IMR-90 (cell line): ENCODE measurements at regions not wholly inside any gene's neighbourhood (a gene's known extent, or its start where the extent isn't known, plus 50 kb on each side); places are given as distances from the start of the nearest gene placed in this dataset.

Experiments
- ATAC-seq: fragments of 200-7000 bp; cut with Tn5 transposase; 2 replicates; pipeline ENCODE4 v1.9.1; 2020; ENCODE audit warnings: low read depth, mild to moderate bottlenecking, moderate library complexity
- BruUV-seq: library from RNA; stranded (reverse); fragments of 400-500 nt; replicated peaks from 2 replicates; lab custom pipeline; 2021; lab: Mats Ljungman, UMichigan
- CTCF ChIA-PET: fragments of 300-600 bp; formaldehyde crosslinking; extraction: SDS; loops from one replicate; lab custom pipeline; 2021; ENCODE audit warnings: antibody characterized with exemption; lab: Yijun Ruan, JAX
- POLR2A ChIA-PET: fragments of 300-600 bp; sonication (Branson Sonifier 250); formaldehyde crosslinking; loops from one replicate; lab custom pipeline; 2022; ENCODE audit warnings: antibody characterized with exemption; ENCODE audit not compliant: unreplicated experiment; lab: Charles Lee
- DNase-seq: peaks from one replicate; pipeline ENCODE4 v3.0.0; 2013
- H2AFZ ChIP-seq: replicated peaks from 2 replicates; pipeline ENCODE3; 2013; ENCODE audit warnings: low read length, mild to moderate bottlenecking; ENCODE audit not compliant: poor library complexity
- H2AK5ac ChIP-seq: 2 replicates; pipeline ENCODE4 v1.6.1; 2013; ENCODE audit warnings: low read depth, low read length, inconsistent platforms
- H2AK9ac ChIP-seq: replicated peaks from 2 replicates; pipeline ENCODE3; 2013; ENCODE audit warnings: mild to moderate bottlenecking, low read depth, low read length, moderate library complexity; ENCODE audit not compliant: poor library complexity
- H2BK120ac ChIP-seq: 2 replicates; pipeline ENCODE4 v1.6.1; 2013; ENCODE audit warnings: low read depth, low read length, inconsistent platforms
- H2BK15ac ChIP-seq: 3 replicates; pipeline ENCODE4 v1.6.1; 2013; ENCODE audit warnings: low read depth, low read length, inconsistent platforms
- H2BK20ac ChIP-seq: 2 replicates; pipeline ENCODE4 v1.6.1; 2013; ENCODE audit warnings: low read depth, mild to moderate bottlenecking, inconsistent platforms, low read length, moderate library complexity
- H2BK5ac ChIP-seq: 2 replicates; pipeline ENCODE4 v1.6.1; 2013; ENCODE audit warnings: mild to moderate bottlenecking, low read depth, low read length, inconsistent platforms; ENCODE audit not compliant: poor library complexity, severe bottlenecking
- H3K14ac ChIP-seq: replicated peaks from 2 replicates; pipeline ENCODE4 v1.6.1; 2013; ENCODE audit warnings: low read depth, low read length, inconsistent platforms
- H3K18ac ChIP-seq: 2 replicates; pipeline ENCODE4 v1.6.1; 2013; ENCODE audit warnings: low read depth, low read length, control low read depth
- H3K23ac ChIP-seq: 2 replicates; pipeline ENCODE4 v1.6.1; 2013; ENCODE audit warnings: low read depth, low read length, inconsistent platforms
- H3K27ac ChIP-seq: 2 replicates; pipeline ENCODE4 v1.5.1; 2013; ENCODE audit warnings: mild to moderate bottlenecking, control low read depth, low read length; ENCODE audit not compliant: insufficient read depth
- H3K27me3 ChIP-seq: 2 replicates; pipeline ENCODE4 v1.6.1; 2013; ENCODE audit warnings: low read length; ENCODE audit not compliant: control insufficient read depth, insufficient read depth
- H3K36me3 ChIP-seq: 2 replicates; pipeline ENCODE4 v1.6.1; 2013; ENCODE audit warnings: low read length, mixed read lengths; ENCODE audit not compliant: control insufficient read depth, insufficient read depth
- H3K4ac ChIP-seq: 2 replicates; pipeline ENCODE4 v1.6.1; 2013; ENCODE audit warnings: low read depth, low read length, inconsistent platforms
- H3K4me1 ChIP-seq: 2 replicates; pipeline ENCODE4 v1.6.1; 2013; ENCODE audit warnings: low read length, mixed read lengths; ENCODE audit not compliant: control insufficient read depth, insufficient read depth
- H3K4me2 ChIP-seq: 2 replicates; pipeline ENCODE4 v1.6.1; 2013; ENCODE audit warnings: low read depth, mild to moderate bottlenecking, control low read depth, low read length, moderate library complexity
- H3K4me3 ChIP-seq: 2 replicates; pipeline ENCODE4 v1.5.1; 2013; ENCODE audit warnings: low read depth, mild to moderate bottlenecking, control low read depth, low read length, moderate library complexity; ENCODE audit not compliant: insufficient read depth
- H3K56ac ChIP-seq: 2 replicates; pipeline ENCODE4 v1.6.1; 2013; ENCODE audit warnings: low read length, inconsistent platforms; ENCODE audit not compliant: insufficient read depth; ENCODE audit errors: extremely low read depth
- H3K79me1 ChIP-seq, 2 experiments: 2 replicates each; pipeline ENCODE4 v1.6.1; 2013; ENCODE audit warnings: low read length in 2 of 2, inconsistent platforms in 1 of 2, low read depth in 1 of 2
- H3K9ac ChIP-seq: 2 replicates; pipeline ENCODE4 v1.6.1; 2013; ENCODE audit warnings: low read depth, low read length, control low read depth
- H3K9me1 ChIP-seq: 2 replicates; pipeline ENCODE4 v1.6.1; 2013; ENCODE audit warnings: low read length, inconsistent platforms; ENCODE audit not compliant: insufficient read depth
- H3K9me3 ChIP-seq: 2 replicates; pipeline ENCODE4 v1.6.1; 2013; ENCODE audit warnings: low read length; ENCODE audit not compliant: control insufficient read depth, insufficient read depth
- H4K20me1 ChIP-seq: 2 replicates; pipeline ENCODE4 v1.6.1; 2013; ENCODE audit warnings: low read length, inconsistent platforms; ENCODE audit not compliant: insufficient read depth
- H4K5ac ChIP-seq: 2 replicates; pipeline ENCODE4 v1.6.1; 2013; ENCODE audit warnings: mild to moderate bottlenecking, low read depth, low read length, control low read depth
- H4K8ac ChIP-seq, 2 experiments: 2 replicates each; pipeline ENCODE4 v1.6.1; 2013; ENCODE audit warnings: low read depth in 2 of 2, low read length in 2 of 2, control low read depth in 1 of 2, inconsistent platforms in 1 of 2
- H4K91ac ChIP-seq: 2 replicates; pipeline ENCODE4 v1.6.1; 2013; ENCODE audit warnings: low read depth, low read length, inconsistent platforms; ENCODE audit not compliant: insufficient read depth
- CEBPB ChIP-seq: IDR thresholded peaks from 2 replicates; pipeline ENCODE4 v1.6.1; 2012; ENCODE audit warnings: low read depth, low read length, improper control_type of control experiment
- ELK1 ChIP-seq: fragments of 150-350 bp; IDR thresholded peaks from 2 replicates; pipeline ENCODE4 v1.6.1; 2016; ENCODE audit warnings: low read depth, mild to moderate bottlenecking, low read length, moderate library complexity, borderline replicate concordance
- FOS ChIP-seq: fragments of 150-350 bp; IDR thresholded peaks from 2 replicates; pipeline ENCODE4 v1.6.1; 2016; ENCODE audit warnings: low read depth, low read length
- MAFK ChIP-seq: IDR thresholded peaks from 2 replicates; pipeline ENCODE4 v1.6.1; 2012; ENCODE audit warnings: low read depth, low read length, improper control_type of control experiment
- MAZ ChIP-seq: IDR thresholded peaks from 2 replicates; pipeline ENCODE4 v1.6.1; 2012; ENCODE audit warnings: low read depth, mild to moderate bottlenecking, low read length, improper control_type of control experiment, moderate library complexity, borderline replicate concordance
- MXI1 ChIP-seq: IDR thresholded peaks from 2 replicates; pipeline ENCODE4 v1.6.1; 2012; ENCODE audit warnings: low read depth, mild to moderate bottlenecking, low read length, moderate library complexity, borderline replicate concordance
- RAD21 ChIP-seq: IDR thresholded peaks from 2 replicates; pipeline ENCODE4 v1.6.1; 2012; ENCODE audit warnings: low read length, improper control_type of control experiment
- RCOR1 ChIP-seq: IDR thresholded peaks from 2 replicates; pipeline ENCODE4 v1.6.1; 2012; ENCODE audit warnings: mild to moderate bottlenecking, low read length, improper control_type of control experiment; ENCODE audit not compliant: insufficient replicate concordance
- USF2 ChIP-seq: fragments of 150-350 bp; IDR thresholded peaks from 2 replicates; pipeline ENCODE4 v1.6.1; 2017; ENCODE audit warnings: mild to moderate bottlenecking, antibody characterized with exemption, low read length, low read depth
- WGBS, 2 experiments: methylation state at CpG; one replicate each; pipeline versions ENCODE4 v1.1.5 to v1.1.7; 2013; ENCODE audit warnings: missing lambda C conversion rate in 2 of 2; ENCODE audit not compliant: insufficient read length in 1 of 2; ENCODE audit errors: extremely low coverage in 2 of 2; 5-methylcytosine and 5-hydroxymethylcytosine counted together
- dilution Hi-C: fragments of 300-500 bp; cut with HindIII; formaldehyde crosslinking; loops from one replicate; pipeline ENCODE4 v1.14.3; 2018; ENCODE audit warnings: low sequenced_read_pairs; ENCODE audit not compliant: unreplicated experiment
- in situ Hi-C: fragments of 300-500 bp; cut with MboI; formaldehyde crosslinking; loops from 3 replicates; pipeline ENCODE4 v1.14.3; 2019; ENCODE audit warnings: low sequenced_read_pairs, inconsistent platforms, mixed read lengths
- intact Hi-C: fragments of 100-400 bp; cut with micrococcal nuclease; formaldehyde crosslinking; loops from 2 replicates; pipeline ENCODE4 v1.10.0; 2022

- Histone ChIP-seq H3K36me3 (no peaks in the 10 kb centered on the region), H2BK15ac (no peak overlapping the region), H3K4me3 (no peak overlapping the region), H3K23ac (no peak overlapping the region), H2BK5ac (no peak overlapping the region), H3K4ac (no peak overlapping the region), H3K27me3 (peaks cover 38% of the 10 kb centered on the region), H2AK9ac (no peak overlapping the region), H4K5ac (no peak overlapping the region), H4K8ac (no peak overlapping the region), H3K4me2 (no peak overlapping the region), H3K9ac (no peak overlapping the region), H3K4me1 (no peaks in the 10 kb centered on the region), H4K91ac (no peak overlapping the region), H2BK20ac (no peak overlapping the region), H2AK5ac (no peak overlapping the region), H3K18ac (no peak overlapping the region), H3K56ac (no peak overlapping the region), H3K79me1 (no peaks in the 10 kb centered on the region), H2AFZ (no peak overlapping the region), H4K20me1 (no peaks in the 10 kb centered on the region), H3K14ac (no peak overlapping the region), H3K9me1 (no peaks in the 10 kb centered on the region), H2BK120ac (no peak overlapping the region), H3K27ac (no peak overlapping the region), H3K9me3 (peaks cover 6% of the 10 kb centered on the region; the same call in 1 of the 2 replicates)
- dilution Hi-C loops: no loop called here
- TF ChIP-seq CEBPB (no peak), USF2 (no peak), MAFK (no peak), RCOR1 (no peak), RAD21 (no peak), FOS (no peak), MAZ (no peak), ELK1 (no peak), MXI1 (no peak)
- POLR2A ChIA-PET: no interaction called here
- DNase-seq: no peak
- in situ Hi-C loops: no loop called here
- no peak for ATAC-seq
- CTCF ChIA-PET: no interaction called here
- BruUV-seq: no TSS peak
- WGBS, 2 experiments: no CpG with 5 or more reads among the region's 6 CpGs
- intact Hi-C loops: no loop called here
Measured at GRCh38 chr2:100643906-100644501, 81.2 kb downstream of the PDCL3 start.
